Activated CD4-positive, alpha-beta T cell treated with anti-CD3 and anti-CD28 coated beads for 24 hours (primary cell): ENCODE measurements at regions not wholly inside any gene's neighbourhood (a gene's known extent, or its start where the extent isn't known, plus 50 kb on each side); places are given as distances from the start of the nearest gene placed in this dataset.

ENCODE experiments used
- DNase-seq, 2 donors: peaks; one replicate each; pipeline ENCODE4 v3.0.0-alpha.2; 2020; ENCODE audit warnings: low read depth in 2 of 2

DNA sequence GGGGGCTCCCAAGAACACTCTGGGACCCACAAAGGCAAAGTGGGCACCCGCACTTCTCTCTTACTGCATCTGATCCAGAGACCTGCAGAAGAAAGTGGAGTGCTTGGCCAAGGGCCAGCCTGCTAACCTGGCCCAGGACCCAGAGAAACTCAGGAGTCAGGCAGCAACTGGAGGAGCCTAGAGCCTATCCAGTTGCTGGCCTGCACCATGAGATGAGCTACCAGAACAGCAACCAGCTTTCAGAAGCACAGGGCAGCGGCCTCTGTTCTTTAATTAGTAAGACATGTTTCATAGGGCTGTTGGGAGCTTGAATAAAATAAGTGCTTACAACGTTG lies 298.3 kb downstream of the GADD45G start:
- DNase-seq = no peak

GRCh38 chr9:89905606-89906338 lies 301.0 kb downstream of the GADD45G start:
- no peak for DNase-seq

DNA sequence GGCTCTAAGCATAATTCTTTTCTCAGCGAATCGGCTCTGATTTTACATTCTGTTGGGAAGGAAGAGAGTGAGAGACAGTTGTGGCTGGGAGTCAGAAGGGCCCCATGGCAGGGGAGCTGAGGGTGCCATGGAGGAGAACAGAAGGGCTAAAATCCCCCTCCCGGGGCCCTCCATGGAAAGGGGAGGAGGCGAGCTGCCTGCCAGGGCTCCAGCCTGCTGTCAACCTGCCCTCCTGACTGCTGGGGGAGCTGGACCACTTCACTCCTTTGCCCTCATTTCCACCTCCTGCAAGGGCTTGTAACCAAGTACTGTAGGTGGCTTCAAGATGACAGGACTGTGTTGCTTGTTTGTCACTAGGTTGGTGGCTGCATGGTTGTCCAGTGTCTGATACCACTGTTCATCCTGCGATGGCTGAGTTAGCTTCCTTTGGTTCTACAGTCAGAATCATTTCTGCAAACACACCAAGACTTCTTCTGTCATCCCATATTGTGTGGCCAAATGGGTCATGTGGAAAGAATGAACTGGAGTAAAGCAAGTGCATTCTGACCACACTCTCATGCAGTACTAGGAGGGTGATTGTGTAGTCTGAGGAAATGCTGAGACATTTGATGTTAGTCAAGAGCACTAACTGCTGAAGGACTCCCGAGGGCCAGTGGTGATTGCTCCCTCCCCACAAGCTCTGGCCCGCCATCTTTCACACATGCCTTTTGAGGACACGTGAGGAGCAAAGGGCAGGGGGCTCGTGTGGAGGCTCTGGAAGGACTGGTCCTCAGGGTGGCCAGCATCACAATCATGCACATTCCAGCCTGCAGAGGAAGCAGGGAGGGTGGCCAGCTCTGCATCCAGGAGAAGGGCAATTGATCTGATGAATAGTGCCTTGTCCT lies 307.2 kb downstream of the GADD45G start:
- DNase-seq = no peak

- no peak for DNase-seq
Measured at GRCh38 chr9:89912605-89912953, 307.8 kb downstream of the GADD45G start.

DNA sequence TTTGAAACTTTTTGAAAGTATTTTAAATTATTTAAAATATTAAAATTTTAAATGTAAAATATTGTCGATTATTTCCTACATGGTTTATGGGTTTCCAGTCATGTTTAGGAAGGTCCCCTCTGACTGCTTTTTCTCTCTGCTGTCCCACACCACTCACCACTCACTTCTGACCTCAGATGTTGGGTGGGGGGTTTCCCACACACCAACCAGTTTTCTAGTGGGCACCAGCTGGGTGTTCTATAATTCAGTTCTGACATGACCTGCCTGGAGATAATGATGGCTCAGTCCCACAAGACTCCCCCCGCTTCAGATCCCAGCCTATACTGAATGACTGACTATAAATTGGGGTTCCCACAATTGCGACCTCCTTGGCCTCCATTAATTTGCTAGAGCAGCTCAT lies 310.4 kb downstream of the GADD45G start:
- DNase-seq = no peak

GRCh38 chr9:89916001-89916597 lies 311.3 kb downstream of the GADD45G start:
- no peak for DNase-seq

- no peak for DNase-seq
Measured at GRCh38 chr9:89917861-89918260, 313.0 kb downstream of the GADD45G start.

GRCh38 chr9:89919171-89919681 lies 314.4 kb downstream of the GADD45G start:
- DNase-seq = peak in 1 of 2 donors; percentile 33

GRCh38 chr9:89920131-89920530 lies 315.3 kb downstream of the GADD45G start:
- DNase-seq = no peak

DNA sequence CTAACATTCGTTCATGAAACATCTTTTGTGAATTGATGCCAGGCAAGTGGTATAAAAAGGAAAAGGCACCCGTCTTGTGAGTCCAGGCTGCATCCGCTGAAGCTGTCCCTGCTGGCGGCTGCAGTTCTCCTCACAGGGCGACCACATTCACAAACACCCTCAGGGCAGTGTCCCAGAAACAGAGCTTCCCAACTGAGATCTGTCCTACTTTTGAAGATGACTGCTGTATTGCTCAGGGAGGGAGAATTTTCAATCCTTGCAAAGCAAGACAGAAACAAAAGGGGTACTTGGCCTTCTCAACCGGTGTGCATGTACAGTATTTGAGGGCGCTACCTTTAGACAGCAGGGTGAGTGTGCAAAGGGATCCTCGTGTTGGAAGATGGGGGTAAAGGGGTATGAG lies 316.1 kb downstream of the GADD45G start:
- DNase-seq = no peak

DNA sequence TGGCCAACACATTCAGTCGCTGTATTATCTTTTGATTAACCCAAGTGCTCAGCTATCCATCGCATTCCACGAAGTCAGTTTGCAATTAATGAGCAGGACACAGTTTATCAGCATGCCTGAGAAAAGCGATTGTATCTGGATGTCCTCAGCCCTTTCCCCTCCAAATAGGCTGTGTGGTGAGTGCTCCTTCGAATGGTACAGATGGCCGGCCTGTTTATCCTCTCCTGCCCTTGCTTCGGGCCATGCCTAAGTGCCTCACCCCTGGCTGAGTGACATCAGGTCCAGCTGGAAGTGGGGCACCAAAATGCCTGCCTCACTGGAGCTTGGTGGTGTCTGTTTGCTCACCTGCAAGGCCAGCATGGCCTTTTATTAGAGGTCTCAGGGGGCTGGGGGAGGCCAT lies 317.3 kb downstream of the GADD45G start:
- no peak for DNase-seq

GRCh38 chr9:89923174-89923573 lies 318.4 kb downstream of the GADD45G start:
- DNase-seq = no peak

DNA sequence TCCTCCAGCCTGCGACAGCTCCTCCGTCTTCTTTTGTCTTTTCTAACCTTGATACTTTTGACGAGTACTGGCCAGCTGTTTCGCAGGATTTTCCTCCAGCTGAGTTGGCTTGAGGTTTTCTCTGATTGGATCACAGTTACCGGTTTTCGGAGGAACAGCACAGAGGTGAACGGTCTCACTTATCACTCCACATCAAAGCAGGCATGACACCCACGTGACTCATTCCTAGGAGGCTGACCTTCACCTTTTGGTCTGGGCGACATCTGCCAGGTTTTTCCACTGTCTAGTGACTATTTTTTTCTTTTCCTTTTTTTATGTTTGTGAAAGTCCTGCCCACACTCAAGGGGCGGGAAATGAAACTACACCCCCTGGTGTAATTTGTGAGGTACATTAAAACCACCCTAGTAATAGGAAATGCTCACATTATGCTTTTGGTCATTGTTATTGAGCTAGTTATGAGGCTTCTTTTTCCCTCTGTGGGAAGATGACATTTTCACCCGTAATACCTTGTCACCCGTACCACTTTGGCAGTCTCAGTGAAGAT lies 319.2 kb downstream of the GADD45G start:
- peak; percentile 24 to 49 for DNase-seq

GRCh38 chr9:89924611-89925010 lies 319.8 kb downstream of the GADD45G start:
- no peak for DNase-seq

DNA sequence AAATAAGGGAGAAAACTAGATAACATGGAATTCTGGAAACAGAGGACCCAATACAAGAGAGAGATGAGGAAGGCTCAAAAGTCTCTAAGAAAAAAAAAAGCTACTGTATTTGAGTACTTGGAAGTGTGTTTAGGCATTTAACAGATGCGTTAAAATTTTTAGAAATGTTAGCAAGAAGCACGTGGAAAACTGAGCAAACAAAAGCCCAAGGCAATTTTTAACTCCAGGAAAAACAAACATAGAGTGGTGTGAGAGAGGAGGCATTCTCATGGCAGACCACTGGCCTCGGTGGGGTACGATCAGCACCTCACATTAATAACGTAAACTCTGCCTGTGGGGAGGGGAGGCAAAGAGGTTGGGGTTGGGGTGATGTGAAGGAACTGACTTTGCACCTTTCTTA lies 321.4 kb downstream of the GADD45G start:
- DNase-seq = no peak

GRCh38 chr9:89926691-89927220 lies 321.9 kb downstream of the GADD45G start:
- DNase-seq = no peak

DNA sequence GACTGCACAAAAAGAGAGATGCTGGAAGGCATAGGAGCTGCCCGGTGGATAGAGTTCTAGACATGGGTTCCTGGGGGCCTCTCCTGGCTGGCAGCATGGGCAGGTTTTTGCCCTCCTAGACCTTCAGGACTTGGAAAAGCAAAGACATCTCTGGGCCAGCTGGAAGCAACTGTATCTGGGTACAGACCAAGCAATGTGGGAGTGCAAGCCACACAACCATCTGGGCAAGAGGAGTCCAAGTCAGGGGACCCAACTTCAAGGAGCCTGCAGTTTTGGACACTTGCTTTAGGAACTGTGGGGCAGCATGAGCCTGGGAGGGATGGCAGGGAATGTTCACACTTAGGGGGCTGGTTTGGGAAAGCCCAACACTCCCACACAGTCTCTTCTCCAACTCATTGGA lies 323.3 kb downstream of the GADD45G start:
- DNase-seq = no peak

- no peak for DNase-seq
Measured at GRCh38 chr9:89928521-89929275, 323.9 kb downstream of the GADD45G start.

DNA sequence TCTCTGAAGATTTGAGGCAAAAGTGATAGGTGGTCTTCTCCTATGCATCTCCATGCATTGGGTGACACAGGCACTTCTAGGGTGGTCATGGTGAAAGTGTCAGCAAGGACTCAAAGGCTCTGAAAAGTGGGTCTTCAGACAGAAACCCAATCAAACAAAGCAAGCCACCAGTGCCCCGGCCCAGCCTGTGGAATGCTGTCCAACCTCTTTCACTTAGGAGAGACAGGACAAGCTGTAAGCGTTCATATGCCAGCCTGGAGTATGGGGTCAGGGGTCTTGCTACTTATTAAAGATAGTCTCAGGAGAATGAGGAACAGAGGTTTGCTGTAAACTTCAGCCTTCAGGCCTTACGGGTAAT lies 324.5 kb downstream of the GADD45G start:
- no peak for DNase-seq

GRCh38 chr9:89929673-89930480 lies 325.1 kb downstream of the GADD45G start:
- DNase-seq = no peak

- no peak for DNase-seq
Measured at GRCh38 chr9:89933578-89933977, 328.8 kb downstream of the GADD45G start.
